Breast epithelium (tissue), 3 donors: ENCODE measurements at regions not wholly inside any gene's neighbourhood (a gene's known extent, or its start where the extent isn't known, plus 50 kb on each side); places are given as distances from the start of the nearest gene placed in this dataset.

ENCODE experiments used
- CTCF ChIP-seq, 3 donors: fragments of 450-650 bp; IDR thresholded peaks; one replicate each; pipeline ENCODE4 v1.5.1; 2016 to 2017; ENCODE audit warnings: antibody characterized with exemption in 3 of 3, mild to moderate bottlenecking in 3 of 3, moderate library complexity in 3 of 3
- POLR2A ChIP-seq: fragments of 450-650 bp; IDR thresholded peaks from one replicate; pipeline ENCODE4 v1.6.1; 2016; ENCODE audit warnings: antibody characterized with exemption, mild to moderate bottlenecking, moderate library complexity
- POLR2AphosphoS5 ChIP-seq, 3 donors: sonication (generic); formaldehyde crosslinking; IDR thresholded peaks; one replicate each; pipeline ENCODE4 v1.6.1; 2017; ENCODE audit warnings: antibody characterized with exemption in 3 of 3

- TF ChIP-seq CTCF (IDR thresholded peaks at IDR 0.05) (no peak), POLR2A (no peak), POLR2AphosphoS5 (IDR thresholded peaks at IDR 0.05) (no peak)
Measured at GRCh38 chr5:124257048-124257447, 489.4 kb downstream of the ZNF608 start.
